ENCODE measurements at regions not wholly inside any gene's neighbourhood (a gene's known extent, or its start where the extent isn't known, plus 50 kb on each side); places are given as distances from the start of the nearest gene placed in this dataset.

GRCh38 chrX:112359906-112360305, 277.3 kb upstream of the TRPC5 start:
- ChIA-PET POLR2A (no interaction called here), CTCF (no interaction called here)
- intact Hi-C loops (cut with DNase I, micrococcal nuclease), result no loop called here
- no peak overlapping the region for H3K4me3 Mint-ChIP-seq
- no peaks in the 10 kb centered on the region for H3K4me1 Mint-ChIP-seq
- ATAC-seq (no peak), DNase-seq (no peak)
- H3K9me3 Mint-ChIP-seq (ENCODE audit: low read depth), result no peaks in the 10 kb centered on the region
- H3K27ac Mint-ChIP-seq, result no peak overlapping the region
- H3K36me3 Mint-ChIP-seq (ENCODE audit: low read depth), result no peaks in the 10 kb centered on the region
- no peaks in the 10 kb centered on the region for H3K27me3 Mint-ChIP-seq

- no peaks in the 10 kb centered on the region for H3K4me1 Mint-ChIP-seq
- CTCF ChIA-PET, result no interaction called here
- no peaks in the 10 kb centered on the region for H3K27me3 Mint-ChIP-seq
- intact Hi-C loops (cut with DNase I, micrococcal nuclease), result no loop called here
- H3K9me3 Mint-ChIP-seq (ENCODE audit: low read depth), result no peaks in the 10 kb centered on the region
- DNase-seq (no peak), ATAC-seq (no peak)
- no peaks in the 10 kb centered on the region for H3K36me3 Mint-ChIP-seq (ENCODE audit: low read depth)
- POLR2A ChIA-PET, result no interaction called here
- H3K4me3 Mint-ChIP-seq, result no peak overlapping the region
- no peak overlapping the region for H3K27ac Mint-ChIP-seq
Measured at GRCh38 chrX:112355931-112356330, 273.4 kb upstream of the TRPC5 start.

GRCh38 chrX:112341598-112341997, 259.0 kb upstream of the TRPC5 start:
- H3K4me3 Mint-ChIP-seq, result no peak overlapping the region

GRCh38 chrX:112313201-112313600, 230.6 kb upstream of the TRPC5 start:
- H3K9me3 Mint-ChIP-seq (ENCODE audit: low read depth), result no peaks in the 10 kb centered on the region
- ChIA-PET CTCF (no interaction called here), POLR2A (no interaction called here)
- no peak overlapping the region for H3K27ac Mint-ChIP-seq
- no peak for DNase-seq
- ATAC-seq, result no peak
- no peaks in the 10 kb centered on the region for H3K36me3 Mint-ChIP-seq (ENCODE audit: low read depth)
- H3K27me3 Mint-ChIP-seq, result no peaks in the 10 kb centered on the region
- no peak overlapping the region for H3K4me3 Mint-ChIP-seq
- no peaks in the 10 kb centered on the region for H3K4me1 Mint-ChIP-seq
- intact Hi-C loops (cut with DNase I, micrococcal nuclease), result no loop called here

More at GRCh38 chrX:112341598-112341997, 259.0 kb upstream of the TRPC5 start:
- no peaks in the 10 kb centered on the region for H3K36me3 Mint-ChIP-seq (ENCODE audit: low read depth)
- POLR2A ChIA-PET, result no interaction called here
- no peaks in the 10 kb centered on the region for H3K27me3 Mint-ChIP-seq
- ATAC-seq (no peak), DNase-seq (no peak)
- CTCF ChIA-PET, result no interaction called here
- no peaks in the 10 kb centered on the region for H3K4me1 Mint-ChIP-seq
- intact Hi-C loops (cut with DNase I, micrococcal nuclease), result no loop called here
- peaks cover 3% of the 10 kb centered on the region for H3K9me3 Mint-ChIP-seq (ENCODE audit: low read depth)
- H3K27ac Mint-ChIP-seq, result no peak overlapping the region

- Mint-ChIP-seq H3K4me1 (no peaks in the 10 kb centered on the region), H3K27me3 (no peaks in the 10 kb centered on the region), H3K27ac (no peak overlapping the region), H3K36me3 (ENCODE audit: low read depth) (no peaks in the 10 kb centered on the region), H3K9me3 (ENCODE audit: low read depth) (no peaks in the 10 kb centered on the region), H3K4me3 (no peak overlapping the region)
- no peak for ATAC-seq
- CTCF ChIA-PET, result no interaction called here
- POLR2A ChIA-PET, result no interaction called here
- no peak for DNase-seq
- intact Hi-C loops (cut with DNase I, micrococcal nuclease), result no loop called here
Measured at GRCh38 chrX:112306027-112306426, 223.5 kb upstream of the TRPC5 start.

- ATAC-seq, result no peak
- Mint-ChIP-seq H3K9me3 (ENCODE audit: low read depth) (no peaks in the 10 kb centered on the region), H3K27ac (no peak overlapping the region), H3K27me3 (no peaks in the 10 kb centered on the region), H3K4me3 (no peak overlapping the region), H3K36me3 (ENCODE audit: low read depth) (no peaks in the 10 kb centered on the region), H3K4me1 (no peaks in the 10 kb centered on the region)
- intact Hi-C loops (cut with DNase I, micrococcal nuclease), result no loop called here
- ChIA-PET POLR2A (no interaction called here), CTCF (no interaction called here)
- no peak for DNase-seq
Measured at GRCh38 chrX:112279940-112280339, 197.4 kb upstream of the TRPC5 start.

- ChIA-PET POLR2A (no interaction called here), CTCF (no interaction called here)
- H3K9me3 Mint-ChIP-seq (ENCODE audit: low read depth), result no peaks in the 10 kb centered on the region
- H3K4me1 Mint-ChIP-seq, result no peaks in the 10 kb centered on the region
- ATAC-seq, result no peak
- H3K36me3 Mint-ChIP-seq (ENCODE audit: low read depth), result no peaks in the 10 kb centered on the region
- no peaks in the 10 kb centered on the region for H3K27me3 Mint-ChIP-seq
- H3K4me3 Mint-ChIP-seq, result no peak overlapping the region
- no peak overlapping the region for H3K27ac Mint-ChIP-seq
- intact Hi-C loops (cut with DNase I, micrococcal nuclease), result no loop called here
- no peak for DNase-seq
Measured at GRCh38 chrX:112270991-112271390, 188.4 kb upstream of the TRPC5 start.

- Mint-ChIP-seq H3K36me3 (ENCODE audit: low read depth) (no peaks in the 10 kb centered on the region), H3K4me3 (no peak overlapping the region), H3K4me1 (no peaks in the 10 kb centered on the region), H3K27ac (no peak overlapping the region), H3K9me3 (ENCODE audit: low read depth) (no peaks in the 10 kb centered on the region), H3K27me3 (no peaks in the 10 kb centered on the region)
- intact Hi-C loops (cut with DNase I, micrococcal nuclease), result no loop called here
- ChIA-PET CTCF (no interaction called here), POLR2A (no interaction called here)
- DNase-seq (no peak), ATAC-seq (no peak)
Measured at GRCh38 chrX:112266136-112266535, 183.6 kb upstream of the TRPC5 start.

GRCh38 chrX:112259375-112259774, 176.8 kb upstream of the TRPC5 start:
- Mint-ChIP-seq H3K4me3 (no peak overlapping the region), H3K27ac (no peak overlapping the region), H3K36me3 (ENCODE audit: low read depth) (no peaks in the 10 kb centered on the region), H3K27me3 (no peaks in the 10 kb centered on the region), H3K9me3 (ENCODE audit: low read depth) (no peaks in the 10 kb centered on the region), H3K4me1 (no peaks in the 10 kb centered on the region)
- CTCF ChIA-PET, result no interaction called here
- POLR2A ChIA-PET, result no interaction called here
- intact Hi-C loops (cut with DNase I, micrococcal nuclease), result no loop called here
- no peak for ATAC-seq
- DNase-seq, result no peak

GRCh38 chrX:112254896-112255295, 172.3 kb upstream of the TRPC5 start:
- ATAC-seq (no peak), DNase-seq (no peak)
- Mint-ChIP-seq H3K36me3 (ENCODE audit: low read depth) (no peaks in the 10 kb centered on the region), H3K4me3 (no peak overlapping the region), H3K9me3 (ENCODE audit: low read depth) (no peaks in the 10 kb centered on the region), H3K4me1 (no peaks in the 10 kb centered on the region), H3K27me3 (no peaks in the 10 kb centered on the region), H3K27ac (no peak overlapping the region)
- POLR2A ChIA-PET, result no interaction called here
- intact Hi-C loops (cut with DNase I, micrococcal nuclease), result no loop called here
- CTCF ChIA-PET, result no interaction called here

- POLR2A ChIA-PET, result no interaction called here
Measured at GRCh38 chrX:112247714-112248113, 165.1 kb upstream of the TRPC5 start.

GRCh38 chrX:112235547-112235946, 153.0 kb upstream of the TRPC5 start:
- CTCF ChIA-PET, result no interaction called here
- ATAC-seq, result no peak
- Mint-ChIP-seq H3K9me3 (ENCODE audit: low read depth) (no peaks in the 10 kb centered on the region), H3K27ac (no peak overlapping the region), H3K27me3 (no peaks in the 10 kb centered on the region), H3K36me3 (ENCODE audit: low read depth) (no peaks in the 10 kb centered on the region), H3K4me3 (no peak overlapping the region), H3K4me1 (no peaks in the 10 kb centered on the region)
- POLR2A ChIA-PET, result no interaction called here
- DNase-seq, result no peak
- intact Hi-C loops (cut with DNase I, micrococcal nuclease), result no loop called here

More at GRCh38 chrX:112247714-112248113, 165.1 kb upstream of the TRPC5 start:
- Mint-ChIP-seq H3K36me3 (ENCODE audit: low read depth) (no peaks in the 10 kb centered on the region), H3K9me3 (ENCODE audit: low read depth) (peaks cover 2% of the 10 kb centered on the region), H3K4me1 (no peaks in the 10 kb centered on the region), H3K27me3 (no peaks in the 10 kb centered on the region), H3K27ac (no peak overlapping the region), H3K4me3 (no peak overlapping the region)
- CTCF ChIA-PET, result no interaction called here
- DNase-seq (no peak), ATAC-seq (no peak)
- intact Hi-C loops (cut with DNase I, micrococcal nuclease), result no loop called here

GRCh38 chrX:112233164-112233563, 150.6 kb upstream of the TRPC5 start:
- Mint-ChIP-seq H3K27me3 (no peaks in the 10 kb centered on the region), H3K4me1 (no peaks in the 10 kb centered on the region), H3K9me3 (ENCODE audit: low read depth) (no peaks in the 10 kb centered on the region), H3K4me3 (no peak overlapping the region), H3K27ac (no peak overlapping the region), H3K36me3 (ENCODE audit: low read depth) (no peaks in the 10 kb centered on the region)
- intact Hi-C loops (cut with DNase I, micrococcal nuclease), result no loop called here
- DNase-seq (no peak), ATAC-seq (no peak)
- CTCF ChIA-PET, result no interaction called here
- POLR2A ChIA-PET, result no interaction called here
